ENCODE measurements at regions not wholly inside any gene's neighbourhood (a gene's known extent, or its start where the extent isn't known, plus 50 kb on each side); places are given as distances from the start of the nearest gene placed in this dataset.
A peak's percentile ranks its signal among the peaks of the same experiment; 100 is the strongest.
"Not testable (repeated sequence)": the region's sequence is repeated elsewhere in the genome, so short reads cannot be mapped to it uniquely, and the experiment has no call there.

DNA sequence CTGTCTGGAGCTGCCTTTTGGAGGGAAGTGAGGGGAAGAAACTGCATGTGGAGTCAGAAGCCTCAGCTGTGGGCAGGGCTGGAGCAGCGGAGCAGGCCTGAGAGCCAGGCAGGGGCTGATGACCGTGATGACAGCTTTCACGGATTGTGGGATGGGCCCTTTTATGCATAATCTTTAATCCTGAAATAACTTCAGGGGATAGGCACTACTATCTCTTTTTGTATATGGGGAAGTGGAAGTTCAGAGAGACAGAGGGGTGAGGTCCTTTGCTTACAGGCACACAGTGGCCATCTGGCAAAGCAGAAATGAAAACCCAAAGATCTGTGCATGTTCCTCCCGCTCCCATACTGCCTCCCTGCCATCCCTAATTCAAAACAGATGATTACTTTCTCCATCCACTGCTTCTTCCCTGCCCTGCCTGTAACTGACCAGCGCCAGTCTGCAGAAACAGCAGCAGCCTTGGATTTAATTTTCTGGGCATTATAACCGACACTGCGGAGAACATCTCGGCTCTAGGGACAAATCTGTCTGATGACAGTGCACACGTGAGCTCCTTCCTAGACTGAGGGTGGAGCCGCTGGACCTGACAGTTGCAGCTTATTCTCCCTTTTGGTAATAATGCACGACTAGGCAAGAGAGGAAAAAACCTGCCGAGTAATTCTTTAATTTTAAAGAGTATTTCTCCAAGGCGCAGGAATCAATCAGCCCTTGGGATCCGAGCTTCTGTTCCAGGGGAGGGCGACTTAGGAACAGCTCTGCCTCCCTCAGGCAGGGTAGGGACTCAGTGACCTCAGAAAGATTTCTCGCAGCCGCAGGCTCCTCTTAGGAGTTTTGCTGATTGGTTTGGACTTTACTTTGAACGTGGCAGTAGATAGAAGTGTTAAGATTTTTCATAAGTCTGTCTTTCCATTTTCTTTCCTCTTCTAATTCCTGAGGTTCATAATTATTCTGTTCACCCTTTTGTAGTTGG, 95.4 kb downstream of the UTP18 start:
- TF ChIP-seq, protein P1, sequence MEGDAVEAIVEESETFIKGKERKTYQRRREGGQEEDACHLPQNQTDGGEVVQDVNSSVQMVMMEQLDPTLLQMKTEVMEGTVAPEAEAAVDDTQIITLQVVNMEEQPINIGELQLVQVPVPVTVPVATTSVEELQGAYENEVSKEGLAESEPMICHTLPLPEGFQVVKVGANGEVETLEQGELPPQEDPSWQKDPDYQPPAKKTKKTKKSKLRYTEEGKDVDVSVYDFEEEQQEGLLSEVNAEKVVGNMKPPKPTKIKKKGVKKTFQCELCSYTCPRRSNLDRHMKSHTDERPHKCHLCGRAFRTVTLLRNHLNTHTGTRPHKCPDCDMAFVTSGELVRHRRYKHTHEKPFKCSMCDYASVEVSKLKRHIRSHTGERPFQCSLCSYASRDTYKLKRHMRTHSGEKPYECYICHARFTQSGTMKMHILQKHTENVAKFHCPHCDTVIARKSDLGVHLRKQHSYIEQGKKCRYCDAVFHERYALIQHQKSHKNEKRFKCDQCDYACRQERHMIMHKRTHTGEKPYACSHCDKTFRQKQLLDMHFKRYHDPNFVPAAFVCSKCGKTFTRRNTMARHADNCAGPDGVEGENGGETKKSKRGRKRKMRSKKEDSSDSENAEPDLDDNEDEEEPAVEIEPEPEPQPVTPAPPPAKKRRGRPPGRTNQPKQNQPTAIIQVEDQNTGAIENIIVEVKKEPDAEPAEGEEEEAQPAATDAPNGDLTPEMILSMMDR (IDR thresholded peaks at IDR 0.05; ENCODE audit: low read depth, low read length, missing control alignments), result no peak
- no peak for DNase-seq (ENCODE audit: low read depth)
- no peak overlapping the region for H3K4me3 ChIP-seq (ENCODE audit: low read depth, low read length)

DNA sequence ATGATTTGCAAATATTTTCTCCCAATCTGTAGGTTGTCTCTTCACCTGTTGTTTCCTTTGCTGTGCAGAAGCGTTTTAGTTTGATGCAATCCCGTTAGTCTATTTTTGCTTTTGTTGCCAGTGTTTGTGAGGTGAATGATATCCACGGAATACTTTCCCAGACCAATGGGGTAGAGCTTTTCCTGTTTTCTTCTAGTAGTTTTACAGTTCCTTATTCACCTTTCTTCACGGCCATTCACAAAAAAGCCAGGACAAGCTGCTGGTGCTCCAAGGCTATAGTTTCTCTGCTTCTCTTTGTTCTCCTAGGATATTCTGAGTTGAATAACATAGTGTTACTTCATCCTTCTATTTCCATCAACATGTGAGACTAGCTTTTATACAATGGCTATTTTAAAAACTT, 98.7 kb downstream of the UTP18 start:
- DNase-seq (ENCODE audit: low read depth), result no peak
- no peak overlapping the region for H3K4me3 ChIP-seq (ENCODE audit: low read depth, low read length)
- TF ChIP-seq, protein P1 (IDR thresholded peaks at IDR 0.05; ENCODE audit: low read depth, low read length, missing control alignments), result no peak

DNA sequence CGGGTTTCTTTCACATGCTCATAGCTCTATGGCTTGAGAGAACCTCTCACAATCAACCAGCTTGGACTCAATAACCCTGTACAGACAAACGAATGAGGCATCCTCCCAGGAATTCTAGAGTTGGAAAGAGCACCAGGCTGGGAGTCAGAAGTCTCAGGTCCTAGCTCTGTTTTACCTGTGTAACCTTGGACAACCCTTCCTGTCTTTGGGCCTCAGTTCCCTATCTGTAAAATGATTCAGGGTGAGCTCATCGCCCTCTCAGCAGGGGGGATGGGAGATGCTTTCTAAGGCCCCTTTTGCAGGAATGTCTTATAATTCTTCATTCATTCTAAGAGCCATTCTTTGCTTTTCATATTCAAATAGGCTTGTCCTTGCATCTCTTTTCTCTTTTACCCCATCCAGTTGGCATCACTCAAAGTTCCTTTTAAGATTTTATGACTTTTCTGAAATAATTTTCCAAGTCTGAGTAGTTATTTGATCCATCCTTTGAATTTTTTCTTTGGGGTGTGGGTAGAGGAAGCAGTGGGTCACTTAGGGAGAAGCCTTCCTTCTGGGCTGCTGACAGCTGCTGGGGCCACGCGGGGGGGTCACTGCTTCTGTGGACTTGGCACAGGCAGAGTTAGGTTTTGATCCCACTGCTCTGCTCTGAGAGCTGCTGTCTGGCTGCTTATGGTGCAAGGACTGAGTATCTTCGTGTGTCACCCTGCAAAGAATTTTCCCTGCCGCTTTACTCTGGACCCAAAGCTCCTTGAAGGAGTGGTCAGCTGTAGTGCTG, 102.7 kb downstream of the UTP18 start:
- TF ChIP-seq, protein P1 (IDR thresholded peaks at IDR 0.05; ENCODE audit: low read depth, low read length, missing control alignments), result no peak
- DNase-seq (ENCODE audit: low read depth), result no peak
- no peak overlapping the region for H3K4me3 ChIP-seq (ENCODE audit: low read depth, low read length)

DNA sequence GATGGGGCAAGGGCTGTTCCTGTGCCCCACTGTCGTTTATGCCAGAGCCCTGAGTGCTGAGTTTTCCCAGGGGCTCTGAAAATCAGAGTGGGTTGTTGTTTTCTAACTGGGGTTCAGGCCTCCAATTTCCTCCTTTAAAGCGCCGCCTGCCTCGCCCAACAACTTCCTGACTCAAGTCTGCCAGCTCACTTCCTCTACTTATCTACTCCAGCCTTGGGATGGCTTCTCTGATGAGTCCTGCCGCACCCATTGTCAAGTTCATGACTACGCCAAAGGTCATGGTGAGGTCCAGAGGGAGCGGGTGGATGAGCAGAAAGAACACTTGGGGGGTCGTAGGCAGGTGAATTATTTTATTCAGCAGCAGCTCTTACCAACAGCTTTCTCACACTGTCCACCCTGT, 104.7 kb downstream of the UTP18 start:
- TF ChIP-seq, protein P1 (IDR thresholded peaks at IDR 0.05; ENCODE audit: low read depth, low read length, missing control alignments), result no peak
- no peak for DNase-seq (ENCODE audit: low read depth)
- H3K4me3 ChIP-seq (ENCODE audit: low read depth, low read length), result no peak overlapping the region

DNA sequence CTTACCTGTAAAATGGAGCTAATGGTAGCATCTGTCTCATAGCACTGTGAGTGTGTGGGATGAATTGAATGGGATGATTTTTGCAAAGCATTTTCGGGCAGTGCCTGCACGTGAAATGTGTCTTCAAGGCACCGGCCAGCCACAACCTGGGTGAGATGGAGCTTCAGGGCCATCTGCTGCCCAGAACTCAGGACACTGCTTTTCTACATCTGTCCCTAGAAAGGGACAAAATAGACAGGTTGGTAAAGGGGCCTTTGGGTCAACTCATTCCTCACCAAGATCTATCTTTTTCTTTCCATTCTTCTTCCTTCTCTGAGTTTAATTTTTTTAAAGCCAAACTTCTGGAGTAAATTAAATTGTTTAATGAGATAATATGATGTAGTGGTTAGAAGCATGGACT, 106.5 kb downstream of the UTP18 start:
- no peak for DNase-seq (ENCODE audit: low read depth)
- TF ChIP-seq, protein P1 (IDR thresholded peaks at IDR 0.05; ENCODE audit: low read depth, low read length, missing control alignments), result no peak
- H3K4me3 ChIP-seq (ENCODE audit: low read depth, low read length), result no peak overlapping the region

DNA sequence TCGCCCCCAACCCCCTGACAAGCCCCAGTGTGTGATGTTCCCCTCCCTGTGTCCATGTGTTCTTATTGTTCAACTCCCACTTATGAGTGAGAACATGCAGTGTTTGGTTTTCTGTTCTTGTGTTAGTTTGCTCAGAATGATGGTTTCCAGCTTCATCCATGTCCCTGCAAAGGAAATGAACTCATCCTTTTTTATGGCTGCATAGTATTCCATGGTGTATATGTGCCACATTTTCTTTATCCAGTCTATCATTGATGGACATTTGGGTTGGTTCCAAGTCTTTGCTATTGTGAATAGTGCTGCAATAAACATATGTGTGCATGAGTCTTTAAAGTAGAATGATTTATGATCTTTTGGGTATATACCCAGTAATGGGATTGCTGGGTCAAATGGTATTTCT, 107.5 kb downstream of the UTP18 start:
- H3K4me3 ChIP-seq (ENCODE audit: low read depth, low read length); DNase-seq (ENCODE audit: low read depth): not testable (repeated sequence)

DNA sequence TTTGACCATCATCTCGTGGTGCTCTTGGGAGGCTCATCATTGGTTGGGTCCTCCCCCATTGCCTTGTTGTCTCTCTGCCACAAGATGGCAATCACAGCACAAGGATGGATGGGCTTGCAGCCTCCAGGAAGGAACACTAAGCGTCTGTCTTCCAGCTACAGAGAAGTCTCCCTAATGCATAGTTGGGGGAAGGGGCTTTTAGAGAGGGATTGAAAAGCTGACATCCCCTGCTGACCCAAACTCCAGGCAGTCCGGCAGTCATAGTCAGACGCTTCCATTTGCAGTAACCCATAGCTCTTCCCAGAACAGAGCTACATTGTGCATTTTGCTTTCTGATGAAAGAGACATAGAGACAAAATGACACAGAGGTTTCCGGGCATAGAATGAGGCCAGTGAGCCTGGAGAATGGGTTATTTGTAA, 111.4 kb downstream of the UTP18 start:
- peak overlapping the region; percentile 44; the same call in 1 of the 2 replicates for H3K4me3 ChIP-seq (ENCODE audit: low read depth, low read length)
- DNase-seq (ENCODE audit: low read depth), result peak; percentile 25

More for the DNA sequence above, 111.4 kb downstream of the UTP18 start:
- TF ChIP-seq, protein P1 (IDR thresholded peaks at IDR 0.05; ENCODE audit: low read depth, low read length, missing control alignments), result peak; percentile 78

Measured in GM12864 (cell line).